RKO (cell line): ENCODE measurements at regions not wholly inside any gene's neighbourhood (a gene's known extent, or its start where the extent isn't known, plus 50 kb on each side); places are given as distances from the start of the nearest gene placed in this dataset.

ENCODE experiments used
- DNase-seq: peaks from one replicate; pipeline ENCODE4 v3.0.0-alpha.2; 2016; ENCODE audit warnings: low spot score

DNA sequence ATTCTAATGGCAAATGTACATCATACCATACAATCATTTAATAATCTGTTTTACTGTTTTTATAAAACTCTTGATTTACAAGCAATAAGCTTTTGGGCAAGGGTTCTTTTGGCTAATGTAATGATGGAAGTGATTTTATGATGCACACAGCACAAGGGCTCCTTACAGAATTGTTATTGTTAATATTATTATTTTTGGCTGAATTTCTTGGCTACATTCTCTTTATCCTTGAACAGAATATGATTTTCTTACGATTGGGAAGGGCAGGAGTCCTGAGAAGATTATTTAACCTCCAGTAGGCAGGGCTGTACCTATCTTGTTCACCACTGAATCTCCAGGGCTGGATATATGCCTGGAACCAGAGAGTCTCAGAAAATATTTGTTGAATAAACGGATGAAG lies 70.4 kb upstream of the ARHGAP20 start:
- no peak for DNase-seq

DNA sequence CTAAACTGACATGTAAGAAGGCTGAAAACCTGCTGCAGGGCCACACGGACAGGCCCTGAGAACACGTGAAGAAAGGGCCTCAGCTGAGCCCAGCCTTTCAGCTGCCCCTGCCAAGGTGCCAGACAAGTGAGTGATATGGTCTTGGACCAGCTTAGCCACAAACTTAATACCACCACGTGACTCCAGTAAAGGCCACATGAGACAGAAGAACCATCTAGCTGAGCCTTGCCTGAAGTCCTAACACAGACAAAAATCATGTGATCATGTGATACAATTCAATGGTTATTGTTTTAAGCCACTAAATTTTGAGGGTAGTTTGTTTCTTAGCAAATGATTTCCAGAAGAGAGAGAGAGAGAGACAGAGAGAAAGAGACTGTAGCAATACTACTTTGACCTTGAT lies 66.9 kb upstream of the ARHGAP20 start:
- DNase-seq: no peak

DNA sequence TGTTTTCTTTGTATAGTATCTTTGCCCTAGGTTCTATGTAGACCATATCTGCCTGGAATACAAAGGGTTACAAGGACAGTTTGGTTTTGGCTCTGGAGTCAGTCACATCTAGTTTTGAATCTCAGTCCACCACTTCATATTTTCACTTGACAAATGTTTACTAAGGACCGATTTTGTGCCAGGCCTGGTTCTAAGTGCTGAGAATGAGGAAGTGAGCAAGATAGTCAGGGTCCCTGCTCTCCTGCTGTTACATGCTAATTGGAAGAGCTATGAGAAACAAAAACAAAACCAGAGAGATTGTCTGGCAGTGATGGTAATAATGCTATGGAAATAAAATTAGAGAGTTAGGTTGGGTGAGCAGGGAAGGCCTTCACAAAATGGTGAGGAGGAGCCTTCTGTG lies 66.1 kb upstream of the ARHGAP20 start:
- DNase-seq: no peak

DNA sequence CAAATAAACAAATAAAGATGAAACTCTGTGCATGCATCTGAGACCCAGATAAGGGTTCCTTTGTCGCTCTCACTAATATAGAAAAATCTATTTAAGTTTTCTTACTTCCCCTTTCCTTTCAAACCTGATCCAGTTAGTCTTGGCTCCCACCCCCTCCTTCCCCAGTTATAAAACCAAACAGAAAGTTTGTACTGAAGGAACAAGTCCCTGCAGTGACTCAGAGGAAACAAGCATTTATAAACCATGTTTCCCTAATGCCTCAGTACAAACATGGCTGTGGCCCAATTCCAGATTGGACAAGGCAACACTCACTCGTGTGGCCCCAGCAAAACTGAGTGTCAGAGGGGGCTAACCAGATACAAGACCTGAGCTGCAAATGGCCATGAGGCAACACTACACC lies 65.5 kb upstream of the ARHGAP20 start:
- DNase-seq: no peak

DNA sequence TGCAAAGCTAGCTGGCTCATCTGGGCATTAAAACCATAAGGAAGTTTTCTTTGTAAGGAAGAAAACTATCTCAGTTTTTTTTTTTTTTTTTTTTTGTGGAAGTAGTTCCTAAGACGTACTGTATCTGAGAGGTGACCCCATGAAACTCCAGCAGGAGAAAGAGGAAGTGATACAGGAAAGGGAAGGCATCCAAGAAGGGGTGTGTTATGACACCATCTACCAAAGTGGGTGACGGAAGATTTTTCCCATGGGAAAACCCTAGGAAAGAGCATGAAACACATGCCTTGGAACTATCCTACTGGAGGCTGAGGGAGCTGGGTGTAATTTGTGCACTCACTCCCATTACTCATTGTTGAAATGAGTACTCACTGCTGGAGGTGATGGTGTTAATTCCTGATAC lies 63.8 kb upstream of the ARHGAP20 start:
- no peak for DNase-seq

DNA sequence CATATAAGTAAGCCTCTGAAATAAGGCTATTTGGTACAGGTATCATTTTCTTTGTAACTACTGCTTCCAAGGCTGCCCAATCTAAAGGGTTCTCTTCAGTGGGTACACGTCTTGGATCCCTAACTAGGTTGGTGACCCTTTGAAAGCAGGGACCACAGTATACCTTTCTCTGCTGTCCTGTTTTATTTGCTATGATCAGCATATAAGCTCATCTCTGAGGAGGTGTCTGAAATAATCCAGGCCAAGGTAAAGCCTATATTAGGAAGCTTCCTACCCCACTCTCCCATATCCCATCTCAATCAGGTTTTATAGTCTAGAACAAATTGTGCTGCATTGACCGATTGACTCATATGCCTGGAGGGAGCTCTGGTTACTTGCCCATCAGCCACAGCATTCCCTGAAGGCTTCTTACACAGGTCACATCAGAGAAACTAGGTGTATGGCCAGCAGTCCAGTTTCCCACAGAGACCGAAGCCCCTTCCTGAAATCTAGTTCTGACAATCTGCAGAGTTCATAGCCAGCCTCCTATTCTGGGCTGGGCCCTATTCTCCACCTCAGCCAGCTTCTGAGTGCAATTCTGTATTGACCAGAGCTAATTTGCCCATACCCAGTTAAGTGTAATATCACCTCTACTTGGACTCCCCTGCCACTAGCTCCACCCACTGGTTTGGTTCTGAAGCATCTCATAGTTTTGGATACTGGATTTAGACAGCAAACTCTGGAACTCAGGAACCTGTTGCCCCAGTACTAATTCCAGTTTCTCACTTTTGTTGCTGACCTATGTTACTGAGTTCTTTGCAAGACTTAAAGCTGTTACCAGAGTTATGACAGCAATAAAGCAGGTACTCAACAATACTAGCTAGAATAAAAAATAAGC lies 62.1 kb upstream of the ARHGAP20 start:
- DNase-seq: no peak

DNA sequence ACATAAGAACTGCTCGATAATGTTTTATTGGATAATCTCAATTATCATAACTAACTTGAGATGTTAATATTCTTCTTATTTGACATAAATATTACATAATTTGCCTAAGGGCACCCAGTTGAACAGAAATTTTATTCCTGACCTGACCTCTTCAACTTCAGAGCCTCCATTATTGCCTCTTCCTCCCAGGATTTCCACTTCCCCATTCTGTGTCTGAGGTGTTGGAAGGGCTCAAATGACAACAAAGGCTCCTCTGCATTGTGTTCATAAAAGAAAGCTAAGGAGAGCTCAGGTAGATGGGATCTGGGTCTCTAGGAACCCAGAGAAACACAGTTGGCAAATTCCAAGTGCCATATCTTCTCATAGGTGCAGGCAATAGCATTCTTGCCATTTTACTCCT lies 61.2 kb upstream of the ARHGAP20 start:
- DNase-seq: no peak

DNA sequence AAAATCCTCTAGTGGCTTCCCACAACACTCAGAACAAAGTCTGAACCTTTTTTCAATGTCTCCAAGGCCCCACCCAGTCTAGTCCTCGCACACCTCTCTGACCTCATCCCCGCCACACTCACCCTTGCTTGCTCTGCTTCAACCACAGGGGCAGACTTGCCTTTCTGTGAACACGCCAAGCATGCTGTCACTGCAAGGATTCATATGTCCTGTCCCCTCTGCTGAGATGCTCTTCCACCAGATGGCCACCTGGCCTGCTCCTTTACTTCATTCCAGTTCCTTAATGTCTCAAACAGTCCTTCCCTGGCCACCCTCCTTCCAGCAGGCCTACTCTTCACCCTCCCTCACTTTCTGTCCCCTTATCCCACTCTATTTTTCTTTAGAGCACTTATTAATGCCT lies 60.6 kb upstream of the ARHGAP20 start:
- DNase-seq: no peak

DNA sequence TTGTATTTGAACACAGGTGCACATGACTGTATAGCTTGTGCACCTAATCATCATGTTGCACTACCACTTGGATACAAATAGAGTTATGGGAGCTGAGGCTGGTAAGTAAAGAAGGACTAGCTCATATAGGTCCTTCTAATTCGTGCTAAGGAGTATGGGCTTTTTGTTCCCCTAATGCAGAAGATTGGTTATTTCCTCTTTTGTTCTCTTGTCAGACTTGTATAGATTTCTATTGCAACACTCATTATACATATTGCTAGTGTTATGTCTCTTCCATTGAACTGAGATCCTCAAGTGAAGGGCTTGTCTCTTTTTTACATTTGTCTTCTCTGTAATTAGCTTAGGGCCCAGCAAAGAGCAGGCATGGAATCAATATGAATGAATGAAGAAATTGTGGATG lies 54.1 kb upstream of the ARHGAP20 start:
- no peak for DNase-seq

DNA sequence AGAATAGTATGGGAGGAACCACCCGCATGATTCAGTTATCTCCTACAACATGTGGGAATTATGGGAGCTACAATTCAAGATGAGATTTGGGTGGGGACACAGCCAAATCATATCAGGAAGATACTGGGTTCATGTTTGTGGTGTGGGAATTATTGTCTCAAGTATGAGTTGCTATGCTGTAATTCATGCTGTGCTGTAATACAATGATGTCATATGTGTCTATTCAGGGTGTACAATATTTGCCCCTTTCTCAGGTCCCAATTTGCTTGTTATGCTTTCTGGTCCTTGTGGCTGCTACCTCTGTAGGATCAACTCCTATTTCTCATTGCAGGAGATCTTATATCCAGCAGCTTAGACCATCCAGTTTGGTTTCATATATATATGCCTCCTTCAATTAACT lies 52.2 kb upstream of the ARHGAP20 start:
- no peak for DNase-seq

DNA sequence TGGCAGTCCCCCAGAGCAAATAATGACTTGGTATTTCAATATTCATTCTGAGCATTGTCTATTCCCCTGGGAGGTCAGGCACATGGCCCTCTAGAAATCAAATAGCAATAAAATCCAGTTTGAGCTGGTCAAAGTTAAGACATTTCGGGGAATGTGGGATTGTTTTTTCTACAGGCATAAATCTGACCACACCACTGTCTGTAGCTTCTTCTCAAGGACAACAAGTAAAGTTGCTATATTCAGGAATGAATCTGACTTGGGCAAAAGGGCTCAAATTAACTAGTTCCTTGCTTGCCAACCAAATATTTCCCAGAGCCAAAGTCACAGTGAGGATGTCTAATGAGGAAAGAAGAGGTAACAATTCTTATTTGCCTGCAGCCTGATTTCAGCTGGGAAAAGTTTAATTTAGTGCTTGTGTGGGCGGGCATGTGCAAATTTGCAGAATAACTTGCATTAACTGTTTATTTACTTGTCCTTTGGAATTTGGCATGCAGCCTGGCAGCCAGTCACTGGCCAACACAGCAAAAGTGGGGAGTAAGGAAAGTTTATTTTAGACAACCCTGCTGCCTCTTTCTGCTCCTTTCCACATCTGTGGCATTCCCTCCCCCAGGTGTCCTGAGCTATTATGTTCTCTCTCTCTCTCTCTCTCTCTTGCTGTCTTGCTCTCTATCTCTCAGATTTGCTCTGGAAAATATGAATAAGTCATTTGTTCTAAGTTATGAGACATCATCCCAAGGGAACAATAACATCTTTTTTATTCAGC lies 51.2 kb upstream of the ARHGAP20 start:
- DNase-seq: no peak

DNA sequence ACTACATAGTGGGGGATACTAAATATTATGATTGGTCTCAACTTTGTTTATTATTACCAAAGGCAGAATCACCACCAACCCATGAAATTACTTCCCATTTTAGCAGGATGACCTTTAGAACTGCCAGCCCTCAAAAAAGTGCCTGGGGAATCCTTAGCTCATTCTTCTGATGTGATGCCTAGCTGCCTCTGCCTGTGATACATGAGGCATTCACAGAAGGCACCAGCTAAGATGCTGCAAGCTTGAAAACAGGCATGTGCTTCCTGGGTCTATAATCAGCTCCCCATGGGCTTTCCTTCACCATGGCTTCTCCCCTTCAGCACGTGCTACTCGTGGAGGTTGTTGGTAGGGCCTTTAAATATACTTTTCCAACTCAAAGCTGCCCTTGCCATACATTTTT lies 50.4 kb upstream of the ARHGAP20 start:
- no peak for DNase-seq
